Activated CD4-positive, alpha-beta T cell treated with anti-CD3 and anti-CD28 coated beads for 24 hours (primary cell): ENCODE measurements at regions not wholly inside any gene's neighbourhood (a gene's known extent, or its start where the extent isn't known, plus 50 kb on each side); places are given as distances from the start of the nearest gene placed in this dataset.

ENCODE experiments used
- DNase-seq, 2 donors: peaks; one replicate each; pipeline ENCODE4 v3.0.0-alpha.2; 2020; ENCODE audit warnings: low read depth in 2 of 2

DNA sequence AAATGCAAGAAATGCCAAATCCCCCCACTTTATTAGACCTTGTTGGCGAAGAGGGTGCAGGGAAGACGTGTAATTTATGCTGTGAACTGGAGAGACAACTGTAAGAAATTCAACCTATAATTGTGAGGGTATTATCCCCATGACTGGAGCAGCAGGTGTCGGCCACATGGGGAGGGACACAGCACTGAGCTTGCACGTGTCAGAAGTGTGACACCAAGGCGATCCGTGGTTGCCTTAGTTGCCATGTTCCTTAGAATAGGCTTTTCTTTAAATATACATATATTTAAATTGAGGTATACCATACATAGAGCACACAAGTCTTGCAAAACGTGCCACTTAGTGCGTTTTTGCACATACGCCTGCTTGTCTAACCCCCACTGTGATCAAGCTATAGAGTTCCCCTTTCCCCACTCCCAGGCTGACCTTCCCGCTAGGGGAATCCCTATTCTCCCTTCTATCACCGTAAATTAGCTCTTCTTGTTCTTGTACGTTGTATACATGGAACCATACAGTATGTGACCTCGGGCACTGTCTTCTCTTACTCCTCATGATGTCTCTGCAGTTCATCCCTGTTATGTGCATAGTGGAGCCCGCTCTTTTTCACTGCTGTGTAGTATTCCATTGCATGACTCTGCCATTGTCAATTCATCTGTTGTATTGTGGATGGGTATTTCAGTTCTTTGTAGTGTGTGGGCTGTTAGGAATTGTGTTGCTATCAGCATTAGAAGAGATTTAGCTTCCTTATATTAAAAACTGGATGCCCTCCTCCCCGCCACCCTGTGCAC lies 81.6 kb upstream of the PMEPA1 start:
- DNase-seq: no peak

GRCh38 chr20:57790176-57790575 lies 80.4 kb upstream of the PMEPA1 start:
- no peak for DNase-seq

GRCh38 chr20:57788936-57789613 lies 79.3 kb upstream of the PMEPA1 start:
- DNase-seq: no peak

DNA sequence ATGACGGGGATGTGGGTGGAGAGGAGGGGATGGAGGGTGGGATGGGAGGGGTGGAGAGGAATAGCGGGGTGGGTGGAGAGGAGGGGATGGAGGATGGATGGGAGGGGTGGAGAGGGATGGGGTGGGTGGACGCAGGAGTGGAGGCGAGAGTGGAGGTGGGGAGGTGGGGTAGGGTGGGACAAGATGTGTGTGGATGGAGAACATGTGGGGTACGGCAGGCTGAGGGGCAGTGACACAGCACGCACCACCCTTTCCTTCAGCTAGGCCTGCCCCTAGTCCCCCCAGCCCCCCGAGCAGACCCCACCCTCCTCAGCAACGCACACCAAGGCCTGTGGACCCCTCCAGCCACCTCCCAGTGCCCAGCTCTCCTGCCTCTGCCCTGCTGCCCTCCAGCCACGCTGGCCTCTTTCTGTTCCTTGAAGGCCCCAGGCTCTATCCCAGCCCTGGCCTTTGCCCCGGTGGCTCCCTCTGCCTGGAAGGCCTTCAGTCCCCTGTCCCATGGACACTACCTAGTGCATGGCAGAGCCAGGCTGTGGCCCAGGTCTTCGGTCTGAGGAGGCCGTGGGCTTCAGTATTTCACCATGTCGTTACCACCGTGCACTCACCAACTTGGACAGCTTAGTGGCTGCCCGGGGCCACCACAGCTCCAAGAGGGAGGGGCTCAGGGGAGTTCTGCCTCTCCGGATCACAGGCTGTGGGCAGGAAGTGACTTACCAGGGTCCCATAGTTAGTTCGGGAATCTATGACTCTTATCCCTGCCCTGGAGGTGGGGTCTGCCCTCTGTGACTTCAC lies 78.4 kb upstream of the PMEPA1 start:
- DNase-seq: no peak

GRCh38 chr20:57787151-57787989 lies 77.6 kb upstream of the PMEPA1 start:
- no peak for DNase-seq

DNA sequence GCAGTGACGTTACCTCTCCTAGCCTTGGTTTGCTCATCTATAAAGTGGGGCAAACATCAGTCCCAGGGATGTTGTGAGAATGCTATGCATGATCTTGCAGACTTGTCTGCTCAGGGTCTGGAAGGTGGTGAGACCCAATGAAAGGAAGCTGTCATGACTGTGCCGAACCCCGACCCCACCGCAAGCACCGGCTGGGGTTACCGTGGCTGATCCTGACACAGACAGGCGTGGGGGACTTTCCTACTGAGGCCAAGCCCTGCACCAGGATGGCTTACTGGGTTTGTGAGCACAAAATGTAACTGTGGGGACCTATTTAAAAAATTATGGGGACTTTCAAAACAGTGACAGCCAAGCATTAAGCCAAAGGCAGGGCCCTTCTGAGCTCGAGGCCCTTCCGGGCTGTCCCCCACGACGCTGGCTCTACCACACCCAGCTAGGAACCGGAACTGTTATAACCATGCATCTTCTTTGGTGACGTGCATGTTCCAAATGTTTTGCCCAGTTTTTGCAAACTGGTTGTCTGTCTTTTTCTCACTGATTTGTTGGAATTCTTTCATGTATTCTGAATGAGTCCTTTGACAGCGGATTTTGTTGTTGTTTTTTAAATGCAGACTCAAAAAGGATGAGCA lies 76.6 kb upstream of the PMEPA1 start:
- no peak for DNase-seq

GRCh38 chr20:57785720-57786119 lies 75.9 kb upstream of the PMEPA1 start:
- no peak for DNase-seq

- DNase-seq: no peak
Measured at GRCh38 chr20:57785061-57785460, 75.2 kb upstream of the PMEPA1 start.

DNA sequence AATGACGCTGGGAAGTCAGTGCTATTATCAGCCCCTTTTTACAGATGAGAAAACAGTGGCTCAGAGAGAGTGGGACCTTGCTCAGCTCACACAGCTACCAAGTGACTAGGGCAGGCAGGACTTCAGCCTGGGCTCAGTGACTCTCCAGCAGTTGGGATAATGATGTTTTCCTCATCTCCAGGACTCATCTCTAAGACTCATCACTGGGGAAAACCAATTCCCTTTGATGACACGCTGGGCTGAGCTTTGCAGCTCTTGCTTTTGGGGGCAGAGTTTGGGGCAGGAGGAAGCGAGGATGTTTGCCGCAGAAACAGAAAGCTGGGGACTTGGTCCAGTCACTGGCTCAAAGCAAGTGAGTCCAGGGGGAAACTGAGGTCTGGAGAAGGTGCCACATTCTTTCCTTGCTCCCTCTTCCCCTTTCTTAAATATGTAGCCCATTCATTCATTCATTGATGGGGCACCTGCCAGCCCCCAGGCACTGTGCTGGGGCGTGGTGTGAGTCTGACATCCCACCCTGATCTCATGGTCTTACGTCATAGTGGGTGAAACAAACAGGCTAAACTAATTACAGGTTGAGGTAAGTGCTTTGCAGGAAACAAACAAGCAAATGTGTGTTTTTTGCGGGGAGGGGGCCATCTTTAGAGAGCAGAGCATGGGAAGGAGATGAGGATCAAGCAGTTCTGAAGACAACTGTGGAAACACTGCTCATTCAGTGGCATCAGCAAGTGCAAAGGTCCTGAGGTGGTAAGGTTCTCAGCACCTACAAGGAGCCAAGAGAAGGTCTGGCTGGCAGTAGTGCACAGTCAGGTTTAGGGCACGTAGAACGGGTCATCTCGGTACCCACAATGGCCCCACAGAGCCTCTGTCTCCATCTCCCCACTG lies 74.4 kb upstream of the PMEPA1 start:
- no peak for DNase-seq

- no peak for DNase-seq
Measured at GRCh38 chr20:57783196-57783595, 73.4 kb upstream of the PMEPA1 start.

GRCh38 chr20:57782631-57783041 lies 72.8 kb upstream of the PMEPA1 start:
- DNase-seq: no peak

GRCh38 chr20:57781901-57782300 lies 72.1 kb upstream of the PMEPA1 start:
- DNase-seq: no peak

DNA sequence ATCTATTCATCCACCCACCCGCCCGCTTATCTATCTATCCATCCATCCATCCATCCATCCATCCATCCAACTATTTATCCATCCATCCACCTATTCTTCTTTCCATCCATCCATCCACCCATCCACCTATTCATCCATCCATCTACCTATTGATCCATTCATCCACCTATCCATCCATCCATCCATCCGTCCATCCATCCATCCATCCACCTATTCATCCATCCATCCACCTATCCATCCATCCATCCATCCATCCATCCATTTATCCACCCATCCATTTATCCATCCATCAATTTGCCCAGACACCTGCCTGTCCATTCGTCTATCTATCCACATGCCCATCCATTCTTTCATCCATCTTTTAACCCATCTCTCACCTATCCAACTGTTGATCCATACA lies 71.1 kb upstream of the PMEPA1 start:
- DNase-seq: no peak

- DNase-seq: no peak
Measured at GRCh38 chr20:57780398-57780797, 70.6 kb upstream of the PMEPA1 start.

DNA sequence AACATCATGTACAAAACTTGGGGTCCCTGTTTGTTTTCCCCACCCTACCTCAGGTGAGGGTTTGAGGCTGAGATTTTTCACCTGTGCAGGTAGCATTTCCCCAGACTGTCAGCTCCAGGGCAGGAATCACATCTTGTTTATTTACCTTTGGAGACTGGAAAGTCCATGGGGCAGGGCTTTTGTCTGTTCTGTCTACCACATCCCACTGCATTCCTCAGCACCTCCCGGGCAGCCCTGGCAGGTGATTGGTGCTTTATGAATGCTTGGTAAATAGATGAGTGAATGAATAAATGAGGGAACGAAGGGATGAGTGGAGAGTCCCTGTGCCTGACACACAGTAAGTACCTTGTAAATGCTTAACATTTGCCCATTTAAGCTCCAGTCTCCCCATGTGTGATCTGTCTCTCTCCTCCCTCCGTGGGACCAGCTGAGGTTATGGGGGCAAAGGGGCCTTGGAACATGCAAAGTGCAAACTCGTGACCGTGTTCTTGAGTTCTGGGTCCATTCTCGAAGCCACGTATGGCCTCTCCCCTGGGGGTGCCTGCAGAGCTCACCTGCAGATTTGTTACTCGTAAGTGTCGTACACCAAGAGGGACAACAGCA lies 69.7 kb upstream of the PMEPA1 start:
- no peak for DNase-seq

DNA sequence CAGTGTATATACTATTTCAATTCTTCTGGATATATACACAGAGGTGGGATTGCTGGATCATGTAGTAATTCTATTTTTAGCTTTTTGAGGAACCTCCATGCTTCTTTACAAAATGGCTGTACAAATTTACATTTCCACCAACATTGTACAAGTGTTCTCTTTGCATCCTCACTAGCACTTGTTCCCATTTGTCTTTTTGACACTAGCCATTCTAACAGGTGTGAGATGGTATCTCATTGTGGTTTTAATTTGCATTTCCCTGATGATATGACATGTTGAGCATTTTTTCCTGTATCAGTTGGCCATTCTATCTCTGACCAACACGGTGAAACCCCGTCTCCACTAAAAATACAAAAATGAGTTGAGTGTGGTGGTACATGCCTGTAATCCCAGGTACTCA lies 68.1 kb upstream of the PMEPA1 start:
- DNase-seq: no peak

GRCh38 chr20:57774951-57775350 lies 65.1 kb upstream of the PMEPA1 start:
- no peak for DNase-seq

DNA sequence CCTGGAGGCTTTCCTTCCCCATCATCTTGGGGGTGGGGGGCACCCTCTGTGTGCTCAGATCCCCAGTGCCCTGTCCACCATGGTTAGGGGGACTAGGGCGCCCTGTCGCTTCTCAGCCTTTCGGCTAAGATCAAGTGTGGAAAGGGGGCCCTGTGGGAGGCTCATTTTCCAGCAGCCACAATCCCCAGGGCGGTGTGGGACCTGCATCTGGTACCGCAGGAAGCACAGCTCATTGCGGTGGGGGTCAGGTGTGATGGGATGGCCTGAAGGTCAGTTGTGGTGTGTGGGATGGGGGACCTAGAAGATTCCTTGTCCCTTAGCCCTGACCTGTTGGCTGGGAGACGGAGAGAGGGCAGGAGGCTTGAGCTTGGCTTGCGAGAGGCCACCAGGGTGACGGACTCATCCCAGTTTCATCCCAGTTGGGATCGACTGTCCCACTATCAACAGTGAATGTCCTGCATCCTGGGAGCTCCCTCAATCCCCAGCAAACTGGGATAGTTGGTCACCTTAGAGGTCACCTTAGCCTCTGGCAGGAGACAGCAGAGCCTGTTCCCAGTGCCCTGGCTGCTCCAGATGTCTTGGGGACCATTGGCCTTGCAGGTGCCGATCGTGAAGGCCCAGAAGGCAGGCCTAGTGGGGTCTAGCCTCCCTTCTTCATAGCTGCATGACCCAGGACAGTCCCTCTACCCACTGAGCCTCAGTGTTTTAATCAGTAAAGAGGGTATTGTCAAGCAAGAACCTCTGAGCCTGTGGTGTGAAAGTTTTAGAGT lies 64.5 kb upstream of the PMEPA1 start:
- no peak for DNase-seq
